HuH-7 (cell line): ENCODE measurements at regions not wholly inside any gene's neighbourhood (a gene's known extent, or its start where the extent isn't known, plus 50 kb on each side); places are given as distances from the start of the nearest gene placed in this dataset.
"Not testable (repeated sequence)": the region's sequence is repeated elsewhere in the genome, so short reads cannot be mapped to it uniquely, and the experiment has no call there.

Experiments used
- DNase-seq: peaks from one replicate; pipeline ENCODE4 v3.0.0; 2011; ENCODE audit warnings: low spot score

- no peak for DNase-seq
Observed at GRCh38 chr3:67167481-67167880, 169.4 kb downstream of the KBTBD8 start.

GRCh38 chr3:67171841-67172240 lies 173.7 kb downstream of the KBTBD8 start:
- DNase-seq, result no peak

GRCh38 chr3:67173130-67173529 lies 175.0 kb downstream of the KBTBD8 start:
- DNase-seq, result not testable (repeated sequence)

- DNase-seq, result no peak
Observed at GRCh38 chr3:67176396-67176795, 178.3 kb downstream of the KBTBD8 start.

- DNase-seq, result no peak
Observed at GRCh38 chr3:67192466-67192865, 194.4 kb downstream of the KBTBD8 start.

GRCh38 chr3:67196677-67197076 lies 198.6 kb downstream of the KBTBD8 start:
- DNase-seq, result no peak

- no peak for DNase-seq
Observed at GRCh38 chr3:67198374-67198773, 200.3 kb downstream of the KBTBD8 start.

- no peak for DNase-seq
Observed at GRCh38 chr3:67200618-67201017, 202.5 kb downstream of the KBTBD8 start.

GRCh38 chr3:67201026-67201425 lies 202.9 kb downstream of the KBTBD8 start:
- DNase-seq, result no peak

GRCh38 chr3:67202053-67202452 lies 203.9 kb downstream of the KBTBD8 start:
- no peak for DNase-seq

- DNase-seq, result no peak
Observed at GRCh38 chr3:67204951-67205350, 206.8 kb downstream of the KBTBD8 start.

- no peak for DNase-seq
Observed at GRCh38 chr3:67215690-67216089, 217.6 kb downstream of the KBTBD8 start.

GRCh38 chr3:67227030-67227429 lies 228.9 kb downstream of the KBTBD8 start:
- no peak for DNase-seq

GRCh38 chr3:67228136-67228535 lies 230.0 kb downstream of the KBTBD8 start:
- DNase-seq, result no peak

- DNase-seq, result no peak
Observed at GRCh38 chr3:67232642-67233041, 234.5 kb downstream of the KBTBD8 start.

GRCh38 chr3:67239353-67239752 lies 241.2 kb downstream of the KBTBD8 start:
- no peak for DNase-seq

GRCh38 chr3:67241084-67241483 lies 243.0 kb downstream of the KBTBD8 start:
- no peak for DNase-seq

GRCh38 chr3:67244130-67244529 lies 246.0 kb downstream of the KBTBD8 start:
- no peak for DNase-seq

- no peak for DNase-seq
Observed at GRCh38 chr3:67245545-67245944, 247.4 kb downstream of the KBTBD8 start.

- no peak for DNase-seq
Observed at GRCh38 chr3:67248726-67249125, 250.6 kb downstream of the KBTBD8 start.

GRCh38 chr3:67252906-67253305 lies 254.8 kb downstream of the KBTBD8 start:
- DNase-seq, result not testable (repeated sequence)

GRCh38 chr3:67278015-67278618 lies 280.0 kb downstream of the KBTBD8 start:
- DNase-seq, result no peak

- DNase-seq, result no peak
Observed at GRCh38 chr3:67286586-67286985, 288.5 kb downstream of the KBTBD8 start.

- DNase-seq, result no peak
Observed at GRCh38 chr3:67288466-67289106, 290.5 kb downstream of the KBTBD8 start.
